Endothelial cell of umbilical vein (primary cell): ENCODE measurements at regions not wholly inside any gene's neighbourhood (a gene's known extent, or its start where the extent isn't known, plus 50 kb on each side); places are given as distances from the start of the nearest gene placed in this dataset.

ENCODE experiments used
- BruUV-seq: library from RNA; stranded (reverse); fragments of 400-500 nt; replicated peaks from 2 replicates; lab custom pipeline; 2021; lab: Mats Ljungman, UMichigan
- CTCF ChIA-PET: fragments of 300-600, 350-600 bp; sonication (Branson Sonifier 250); formaldehyde crosslinking; loops from one replicate; lab custom pipeline; 2021; ENCODE audit warnings: antibody characterized with exemption, inconsistent platforms; lab: Charles Lee
- POLR2A ChIA-PET: fragments of 300-600, 350-600 bp; sonication (Branson Sonifier 250); formaldehyde crosslinking; loops from one replicate; lab custom pipeline; 2021; ENCODE audit warnings: antibody characterized with exemption, inconsistent platforms; lab: Charles Lee
- DNase-seq: peaks from one replicate; pipeline ENCODE4 v3.0.0-alpha.2; 2011; ENCODE audit warnings: low read depth, low spot score
- FAIRE-seq: peaks from 2 replicates; lab custom pipeline; 2011; peaks lifted over from hg19 to GRCh38; lab: Jason Lieb, UNC
- H2AFZ ChIP-seq: 2 replicates; pipeline ENCODE4 v1.6.0; 2012; ENCODE audit warnings: low read depth, low read length, control low read depth, inconsistent platforms
- H3K27ac ChIP-seq: 2 replicates; pipeline ENCODE4 v1.5.1; 2011; ENCODE audit warnings: low read depth, mild to moderate bottlenecking, control low read depth, low read length, moderate library complexity; ENCODE audit not compliant: insufficient read depth
- H3K27me3 ChIP-seq, 2 experiments: 2 replicates each; pipeline versions ENCODE4 v1.6.0 to v1.6.1; 2011; ENCODE audit warnings: low read length in 2 of 2, mixed read lengths in 1 of 2; ENCODE audit not compliant: control insufficient read depth in 2 of 2, insufficient read depth in 2 of 2
- H3K36me3 ChIP-seq, 2 experiments: 2 replicates in 1 of 2; 3 replicates in 1 of 2; pipeline ENCODE4 v1.5.1; 2011; ENCODE audit warnings: low read length in 2 of 2, mild to moderate bottlenecking in 1 of 2, moderate library complexity in 1 of 2; ENCODE audit not compliant: control insufficient read depth in 2 of 2, insufficient read depth in 2 of 2; ENCODE audit errors: extremely low read depth in 1 of 2
- H3K4me1 ChIP-seq: 3 replicates; pipeline ENCODE4 v1.5.1; 2011; ENCODE audit warnings: mild to moderate bottlenecking, low read length; ENCODE audit not compliant: control insufficient read depth, insufficient read depth; ENCODE audit errors: extremely low read depth
- H3K4me2 ChIP-seq: 2 replicates; pipeline ENCODE4 v1.6.1; 2011; ENCODE audit warnings: low read length, control low read depth, mixed read lengths; ENCODE audit not compliant: insufficient read depth
- H3K4me3 ChIP-seq, 3 experiments: fragments of 200-600 bp in 1 of 3; sonication (generic), shearing (Covaris generic) in 1 of 3; replicated peaks in 1 of 3; 2 replicates each; pipeline ENCODE4 v1.5.1; 2011 to 2016; ENCODE audit warnings: control low read depth in 3 of 3, low read length in 3 of 3, mild to moderate bottlenecking in 2 of 3, inconsistent platforms in 1 of 3, low read depth in 1 of 3, moderate library complexity in 1 of 3; ENCODE audit not compliant: insufficient read depth in 1 of 3
- H3K79me2 ChIP-seq: 2 replicates; pipeline ENCODE4 v1.6.0; 2012; ENCODE audit warnings: low read length, inconsistent platforms; ENCODE audit not compliant: control insufficient read depth, insufficient read depth
- H3K9ac ChIP-seq: replicated peaks from 2 replicates; pipeline ENCODE3; 2011; ENCODE audit warnings: low read length, control low read depth; ENCODE audit not compliant: insufficient read depth; ENCODE audit errors: extremely low read depth
- H3K9me1 ChIP-seq: replicated peaks from 3 replicates; pipeline ENCODE4 v1.6.0; 2011; ENCODE audit warnings: mild to moderate bottlenecking, low read length; ENCODE audit not compliant: control insufficient read depth, insufficient read depth; ENCODE audit errors: extremely low read depth
- H3K9me3 ChIP-seq: replicated peaks from 2 replicates; pipeline ENCODE4 v1.5.1; 2012; ENCODE audit warnings: low read length, inconsistent platforms; ENCODE audit not compliant: control insufficient read depth, insufficient read depth
- H4K20me1 ChIP-seq: replicated peaks from 2 replicates; pipeline ENCODE3; 2011; ENCODE audit warnings: mild to moderate bottlenecking, low read length; ENCODE audit not compliant: control insufficient read depth, insufficient read depth; ENCODE audit errors: extremely low read depth
- FOS ChIP-seq: IDR thresholded peaks from 2 replicates; pipeline ENCODE4 v1.6.1; 2011; ENCODE audit warnings: mild to moderate bottlenecking, low read length, moderate library complexity, borderline replicate concordance; ENCODE audit not compliant: insufficient read depth
- GATA2 ChIP-seq: IDR thresholded peaks from 2 replicates; pipeline ENCODE4 v1.7.0; 2011; ENCODE audit warnings: low read depth, mild to moderate bottlenecking, moderate library complexity, mixed read lengths, low read length; ENCODE audit not compliant: insufficient read length, insufficient read depth
- JUN ChIP-seq: IDR thresholded peaks from 2 replicates; pipeline ENCODE4 v1.6.1; 2011; ENCODE audit warnings: borderline replicate concordance, low read depth; ENCODE audit not compliant: insufficient read length, insufficient read depth
- MYC ChIP-seq: IDR thresholded peaks from one replicate; pipeline ENCODE4 v1.6.1; 2011; ENCODE audit warnings: mild to moderate bottlenecking, low read depth, low read length
- POLR2A ChIP-seq: IDR thresholded peaks from 2 replicates; pipeline ENCODE4 v1.6.1; 2012; ENCODE audit warnings: low read depth, mild to moderate bottlenecking, control low read depth, low read length
- POLR2AphosphoS5 ChIP-seq: IDR thresholded peaks from 2 replicates; pipeline ENCODE4 v1.6.1; 2012; ENCODE audit warnings: low read depth, mild to moderate bottlenecking, control low read depth, low read length, moderate library complexity; ENCODE audit not compliant: insufficient read depth
- dilution Hi-C: fragments of 300-500 bp; cut with MboI; formaldehyde crosslinking; loops from one replicate; pipeline ENCODE4 v1.15.0; 2019; ENCODE audit warnings: low sequenced_read_pairs; ENCODE audit not compliant: extremely low pct_ligation_motif_present
- intact Hi-C: fragments of 100-400 bp; cut with micrococcal nuclease; formaldehyde crosslinking; loops from one replicate; pipeline ENCODE4 v1.10.0; 2022
- TF ChIP-seq, protein P1 (sequence below): IDR thresholded peaks from 2 replicates; pipeline ENCODE4 v1.6.1; 2011; ENCODE audit not compliant: insufficient read depth, insufficient read length
- TF ChIP-seq, protein P2 (sequence below), 2 donors: IDR thresholded peaks; 1 replicate in 1 of 2; 2 replicates in 1 of 2; pipeline ENCODE4 v1.5.1; 2011; ENCODE audit warnings: low read length in 2 of 2, mild to moderate bottlenecking in 2 of 2, moderate library complexity in 2 of 2, control low read depth in 1 of 2, inconsistent platforms in 1 of 2, low read depth in 1 of 2; ENCODE audit not compliant: insufficient read depth in 1 of 2; ENCODE audit errors: extremely low read depth in 1 of 2

DNA sequence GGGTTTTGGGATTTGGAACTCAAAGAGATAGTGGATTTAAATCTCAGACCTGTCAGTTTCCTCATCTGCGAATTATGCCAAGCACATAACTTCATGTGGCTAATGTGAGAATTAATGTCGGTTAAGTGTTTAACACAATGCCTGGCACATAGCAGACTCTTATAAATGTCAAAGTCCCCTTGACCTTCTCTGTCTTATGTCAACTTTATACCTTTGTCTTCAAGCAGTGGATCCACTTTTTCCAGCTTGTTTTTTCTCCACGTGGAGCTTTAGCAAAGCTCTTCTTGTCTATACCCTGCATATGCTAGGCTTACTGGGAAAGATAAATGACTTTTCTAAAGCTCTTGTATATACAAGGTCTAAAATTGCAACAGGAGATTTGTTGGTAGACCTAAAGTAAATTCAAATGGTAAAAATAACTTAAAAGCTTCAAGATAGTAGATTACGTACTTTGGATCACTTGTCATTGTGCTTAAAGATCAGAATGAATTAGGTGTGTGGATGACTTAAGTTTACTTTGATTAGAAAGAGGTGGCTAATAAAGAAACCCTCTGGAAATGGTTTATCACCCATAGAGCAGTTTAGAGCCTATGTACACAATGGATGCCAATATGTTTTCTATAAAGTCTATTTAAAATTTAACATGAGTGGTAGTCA, 318.3 kb upstream of the SORL1-AS1 start:
- no peak for TF ChIP-seq MYC
- TF ChIP-seq, protein P1, sequence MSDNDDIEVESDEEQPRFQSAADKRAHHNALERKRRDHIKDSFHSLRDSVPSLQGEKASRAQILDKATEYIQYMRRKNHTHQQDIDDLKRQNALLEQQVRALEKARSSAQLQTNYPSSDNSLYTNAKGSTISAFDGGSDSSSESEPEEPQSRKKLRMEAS: no peak
- TF ChIP-seq POLR2A: no peak
- no peak for TF ChIP-seq JUN
- no peak for TF ChIP-seq FOS
- TF ChIP-seq POLR2AphosphoS5: no peak
- no peak for TF ChIP-seq GATA2
- TF ChIP-seq, protein P2, sequence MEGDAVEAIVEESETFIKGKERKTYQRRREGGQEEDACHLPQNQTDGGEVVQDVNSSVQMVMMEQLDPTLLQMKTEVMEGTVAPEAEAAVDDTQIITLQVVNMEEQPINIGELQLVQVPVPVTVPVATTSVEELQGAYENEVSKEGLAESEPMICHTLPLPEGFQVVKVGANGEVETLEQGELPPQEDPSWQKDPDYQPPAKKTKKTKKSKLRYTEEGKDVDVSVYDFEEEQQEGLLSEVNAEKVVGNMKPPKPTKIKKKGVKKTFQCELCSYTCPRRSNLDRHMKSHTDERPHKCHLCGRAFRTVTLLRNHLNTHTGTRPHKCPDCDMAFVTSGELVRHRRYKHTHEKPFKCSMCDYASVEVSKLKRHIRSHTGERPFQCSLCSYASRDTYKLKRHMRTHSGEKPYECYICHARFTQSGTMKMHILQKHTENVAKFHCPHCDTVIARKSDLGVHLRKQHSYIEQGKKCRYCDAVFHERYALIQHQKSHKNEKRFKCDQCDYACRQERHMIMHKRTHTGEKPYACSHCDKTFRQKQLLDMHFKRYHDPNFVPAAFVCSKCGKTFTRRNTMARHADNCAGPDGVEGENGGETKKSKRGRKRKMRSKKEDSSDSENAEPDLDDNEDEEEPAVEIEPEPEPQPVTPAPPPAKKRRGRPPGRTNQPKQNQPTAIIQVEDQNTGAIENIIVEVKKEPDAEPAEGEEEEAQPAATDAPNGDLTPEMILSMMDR (IDR thresholded peaks at IDR 0.05; ENCODE audit: extremely low read depth in 1 of 2, insufficient read depth in 1 of 2, low read depth in 1 of 2, low read length in 2 of 2): no peak
- no TSS peak for BruUV-seq
- H3K4me2 ChIP-seq: no peak overlapping the region
- no peak overlapping the region for H3K9ac ChIP-seq
- H3K4me1 ChIP-seq: no peaks in the 10 kb centered on the region
- H3K79me2 ChIP-seq: no peaks in the 10 kb centered on the region
- dilution Hi-C loops: no loop called here
- H3K36me3 ChIP-seq: no peaks in the 10 kb centered on the region
- no peaks in the 10 kb centered on the region for H3K9me1 ChIP-seq
- CTCF ChIA-PET: no interaction called here
- no peak overlapping the region for H2AFZ ChIP-seq
- POLR2A ChIA-PET: no interaction called here
- H3K4me3 ChIP-seq: no peak overlapping the region
- FAIRE-seq (no peak), DNase-seq (no peak)
- no peak overlapping the region for H3K27ac ChIP-seq
- H4K20me1 ChIP-seq: no peaks in the 10 kb centered on the region
- H3K27me3 ChIP-seq: peaks cover 0 to 2% of the 10 kb centered on the region in 2 experiments
- no peaks in the 10 kb centered on the region for H3K9me3 ChIP-seq
- intact Hi-C loops: no loop called here
